ENCODE measurements at regions not wholly inside any gene's neighbourhood (a gene's known extent, or its start where the extent isn't known, plus 50 kb on each side); places are given as distances from the start of the nearest gene placed in this dataset.

DNA sequence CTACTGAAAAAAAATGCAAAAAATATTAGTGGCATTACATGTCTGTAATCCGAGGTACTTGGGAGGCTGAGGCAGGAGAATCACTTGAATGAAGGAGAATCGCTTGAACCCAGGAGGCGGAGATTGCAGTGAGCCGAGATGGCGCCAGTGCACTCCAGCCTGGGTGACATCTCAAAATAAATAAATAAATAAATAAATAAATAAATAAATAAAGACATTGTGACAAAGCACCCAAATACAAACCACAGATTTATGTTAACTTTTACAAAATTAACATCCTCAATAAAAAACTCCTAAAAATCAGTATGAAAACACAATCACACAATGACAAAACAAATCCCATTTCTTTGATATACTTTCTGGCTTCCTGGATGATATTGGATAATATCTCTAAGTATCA is 808.3 kb downstream of the REEP3 start (continued):
- TF ChIP-seq ZNF423 (tag by site-specific recombination; IDR thresholded peaks at IDR 0.05) (no peak), ZNF19 (tag by site-specific recombination; IDR thresholded peaks at IDR 0.05; ENCODE audit: low read depth) (0 out of 2 replicates have a peak, but pooled peaks have one; percentile 44), ZBTB8A (tag by site-specific recombination; IDR thresholded peaks at IDR 0.05) (peak; percentile 32; the same call in 1 of the 2 replicates), ZNF121 (tag by site-specific recombination; IDR thresholded peaks at IDR 0.05) (no peak), ZNF623 (tag by site-specific recombination; IDR thresholded peaks at IDR 0.05) (peak; percentile 65), BCL11B (tag by site-specific recombination; IDR thresholded peaks at IDR 0.05; ENCODE audit: low read depth) (no peak), ZNF140 (tag by site-specific recombination; IDR thresholded peaks at IDR 0.05) (peak; percentile 83), GLI4 (tag by site-specific recombination; IDR thresholded peaks at IDR 0.05) (no peak), ZNF394 (tag by site-specific recombination; IDR thresholded peaks at IDR 0.05; ENCODE audit: borderline replicate concordance) (peak; percentile 80), ZNF211 (tag by site-specific recombination; IDR thresholded peaks at IDR 0.05; ENCODE audit: low read depth) (no peak), ZNF138 (tag by site-specific recombination; IDR thresholded peaks at IDR 0.05; ENCODE audit: borderline replicate concordance) (peak; percentile 80; the same call in 1 of the 2 replicates), ZNF239 (tag by site-specific recombination; IDR thresholded peaks at IDR 0.05) (no peak), ZNF292 (tag by site-specific recombination; IDR thresholded peaks at IDR 0.05; ENCODE audit: borderline replicate concordance, low read depth) (0 out of 2 replicates have a peak, but pooled peaks have one; percentile 44), ZNF654 (tag by site-specific recombination; IDR thresholded peaks at IDR 0.05; ENCODE audit: low read depth) (peak; percentile 23; the same call in 1 of the 2 replicates), ZNF555 (tag by site-specific recombination; conservative IDR thresholded peaks at IDR 0.05) (peak; percentile 58), TCF7L2 (IDR thresholded peaks at IDR 0.05; ENCODE audit: borderline replicate concordance, low read depth, low read length) (no peak), KLF16 (tag by site-specific recombination; IDR thresholded peaks at IDR 0.05) (no peak)
- TF ChIP-seq, protein P1, sequence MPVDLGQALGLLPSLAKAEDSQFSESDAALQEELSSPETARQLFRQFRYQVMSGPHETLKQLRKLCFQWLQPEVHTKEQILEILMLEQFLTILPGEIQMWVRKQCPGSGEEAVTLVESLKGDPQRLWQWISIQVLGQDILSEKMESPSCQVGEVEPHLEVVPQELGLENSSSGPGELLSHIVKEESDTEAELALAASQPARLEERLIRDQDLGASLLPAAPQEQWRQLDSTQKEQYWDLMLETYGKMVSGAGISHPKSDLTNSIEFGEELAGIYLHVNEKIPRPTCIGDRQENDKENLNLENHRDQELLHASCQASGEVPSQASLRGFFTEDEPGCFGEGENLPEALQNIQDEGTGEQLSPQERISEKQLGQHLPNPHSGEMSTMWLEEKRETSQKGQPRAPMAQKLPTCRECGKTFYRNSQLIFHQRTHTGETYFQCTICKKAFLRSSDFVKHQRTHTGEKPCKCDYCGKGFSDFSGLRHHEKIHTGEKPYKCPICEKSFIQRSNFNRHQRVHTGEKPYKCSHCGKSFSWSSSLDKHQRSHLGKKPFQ (tag by site-specific recombination; IDR thresholded peaks at IDR 0.05), result no peak
- TF ChIP-seq, protein P2, sequence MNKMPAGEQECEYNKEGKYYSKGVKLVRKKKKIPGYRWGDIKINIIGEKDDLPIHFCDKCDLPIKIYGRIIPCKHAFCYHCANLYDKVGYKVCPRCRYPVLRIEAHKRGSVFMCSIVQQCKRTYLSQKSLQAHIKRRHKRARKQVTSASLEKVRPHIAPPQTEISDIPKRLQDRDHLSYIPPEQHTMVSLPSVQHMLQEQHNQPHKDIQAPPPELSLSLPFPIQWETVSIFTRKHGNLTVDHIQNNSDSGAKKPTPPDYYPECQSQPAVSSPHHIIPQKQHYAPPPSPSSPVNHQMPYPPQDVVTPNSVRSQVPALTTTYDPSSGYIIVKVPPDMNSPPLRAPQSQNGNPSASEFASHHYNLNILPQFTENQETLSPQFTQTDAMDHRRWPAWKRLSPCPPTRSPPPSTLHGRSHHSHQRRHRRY (tag by site-specific recombination; IDR thresholded peaks at IDR 0.05), result no peak

DNA sequence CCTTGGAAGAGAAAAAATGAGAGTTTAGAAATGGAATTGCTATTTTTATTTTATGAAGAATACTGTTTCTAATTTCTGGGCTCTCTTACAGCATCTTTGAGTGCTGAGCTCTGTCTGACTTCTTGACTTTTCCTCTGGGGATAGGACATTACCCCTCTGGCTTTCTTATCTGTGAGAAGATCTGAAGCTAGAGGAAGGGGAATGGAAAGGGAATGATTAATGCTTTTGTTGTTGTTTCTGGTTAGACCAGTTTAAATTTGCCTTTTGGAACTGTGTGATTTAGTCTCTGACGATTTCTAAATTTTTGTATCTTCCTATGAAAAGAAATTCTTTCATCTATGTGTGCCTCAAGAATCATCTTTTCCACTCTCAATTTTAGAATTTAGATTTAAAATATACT is 811.4 kb downstream of the REEP3 start:
- H3K4me1 ChIP-seq (ENCODE audit: control insufficient read depth, insufficient read depth, low read length), result no peaks in the 10 kb centered on the region
- ChIA-PET CTCF (no interaction called here), POLR2A (no interaction called here)
- no peaks in the 10 kb centered on the region for H3K36me3 ChIP-seq (ENCODE audit: control insufficient read depth in 2 of 2, insufficient read depth in 1 of 2, low read length in 2 of 2)
- H3K4me3 ChIP-seq (ENCODE audit: low read depth, low read length), result no peak overlapping the region
- TF ChIP-seq HOXC10 (CRISPR knock-in tag; IDR thresholded peaks at IDR 0.05), result no peak
- TF ChIP-seq ZNF423 (tag by site-specific recombination; IDR thresholded peaks at IDR 0.05), result no peak
- no peak for TF ChIP-seq RBAK (tag by site-specific recombination; IDR thresholded peaks at IDR 0.05)
- TF ChIP-seq ZNF2 (tag by site-specific recombination; IDR thresholded peaks at IDR 0.05), result no peak
- TF ChIP-seq ZNF600 (tag by site-specific recombination; IDR thresholded peaks at IDR 0.05), result no peak
- no peak for TF ChIP-seq ZNF184 (tag by site-specific recombination; IDR thresholded peaks at IDR 0.05)
- TF ChIP-seq ZNF174 (tag by site-specific recombination; IDR thresholded peaks at IDR 0.05), result no peak
- no peak for TF ChIP-seq ZNF266 (tag by site-specific recombination; IDR thresholded peaks at IDR 0.05; ENCODE audit: low read depth)
- no peak for TF ChIP-seq ZBTB7A (tag by site-specific recombination; IDR thresholded peaks at IDR 0.05; ENCODE audit: low read depth)
- no peak for TF ChIP-seq BCL11A (tag by site-specific recombination; IDR thresholded peaks at IDR 0.05; ENCODE audit: low read depth)
- TF ChIP-seq ZNF777 (tag by site-specific recombination; IDR thresholded peaks at IDR 0.05; ENCODE audit: borderline replicate concordance), result no peak
- no peak for TF ChIP-seq GLI2 (tag by site-specific recombination; IDR thresholded peaks at IDR 0.05; ENCODE audit: borderline replicate concordance, low read depth)
- no peak for TF ChIP-seq ZNF544 (tag by site-specific recombination; IDR thresholded peaks at IDR 0.05)
- no peak for TF ChIP-seq SCRT1 (tag by site-specific recombination; IDR thresholded peaks at IDR 0.05; ENCODE audit: borderline replicate concordance)
- no peaks in the 10 kb centered on the region for H3K9me3 ChIP-seq (ENCODE audit: control insufficient read depth, insufficient read depth, low read depth, low read length)
- no peak overlapping the region for H3K27ac ChIP-seq (ENCODE audit: extremely low read depth, low read depth, low read length)
